ENCODE measurements at regions not wholly inside any gene's neighbourhood (a gene's known extent, or its start where the extent isn't known, plus 50 kb on each side); places are given as distances from the start of the nearest gene placed in this dataset.
"Not testable (repeated sequence)": the region's sequence is repeated elsewhere in the genome, so short reads cannot be mapped to it uniquely, and the experiment has no call there.

GRCh38 chrX:37904833-37905232 is 57.5 kb upstream of the DYNLT3 start:
- no peak for DNase-seq (ENCODE audit: low read depth)

- DNase-seq (ENCODE audit: low read depth) = no peak
These were observed 58.2 kb upstream of the DYNLT3 start for GRCh38 chrX:37905436-37906147.

- DNase-seq (ENCODE audit: low read depth) = no peak
These were observed 59.0 kb upstream of the DYNLT3 start for GRCh38 chrX:37906357-37906756.

DNA sequence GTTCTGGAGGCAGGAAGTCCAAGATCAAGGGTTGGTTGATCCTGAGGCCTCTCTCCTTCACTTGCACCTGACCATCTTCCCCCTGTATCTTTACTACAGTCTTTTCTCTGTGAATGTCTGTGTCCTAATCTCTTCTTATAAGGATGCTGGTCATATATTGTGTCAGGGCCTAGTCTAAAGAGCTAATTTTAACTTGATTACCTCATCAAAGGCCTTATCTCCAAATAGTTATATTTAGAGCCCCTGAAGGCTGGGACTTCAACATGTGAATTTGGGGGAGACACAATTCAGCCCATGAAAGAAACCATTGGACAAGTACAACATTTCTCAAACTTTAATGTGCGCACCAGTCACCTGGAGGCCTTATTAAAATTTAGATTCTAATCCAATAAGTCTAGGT is 62.8 kb upstream of the DYNLT3 start:
- DNase-seq (ENCODE audit: low read depth) = no peak

DNA sequence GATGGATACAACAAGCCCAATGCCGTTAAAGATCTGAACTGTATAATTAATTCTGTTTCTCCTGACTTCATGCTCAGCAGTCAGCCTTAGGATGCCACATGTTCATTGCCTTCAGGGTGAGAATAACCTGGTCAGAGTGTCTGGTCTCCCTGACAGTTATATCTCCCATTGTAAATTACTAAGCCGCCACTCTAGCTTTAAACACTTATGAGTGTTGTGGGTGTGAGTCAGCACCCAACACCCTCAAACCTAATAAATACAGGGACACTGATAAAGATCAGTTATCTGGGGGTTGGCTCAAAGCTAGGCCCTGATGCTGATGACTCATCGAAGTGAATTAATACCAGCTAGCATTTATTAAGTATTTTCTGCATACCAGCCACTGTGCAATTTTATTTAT is 64.9 kb upstream of the DYNLT3 start:
- no peak for DNase-seq (ENCODE audit: low read depth)

DNA sequence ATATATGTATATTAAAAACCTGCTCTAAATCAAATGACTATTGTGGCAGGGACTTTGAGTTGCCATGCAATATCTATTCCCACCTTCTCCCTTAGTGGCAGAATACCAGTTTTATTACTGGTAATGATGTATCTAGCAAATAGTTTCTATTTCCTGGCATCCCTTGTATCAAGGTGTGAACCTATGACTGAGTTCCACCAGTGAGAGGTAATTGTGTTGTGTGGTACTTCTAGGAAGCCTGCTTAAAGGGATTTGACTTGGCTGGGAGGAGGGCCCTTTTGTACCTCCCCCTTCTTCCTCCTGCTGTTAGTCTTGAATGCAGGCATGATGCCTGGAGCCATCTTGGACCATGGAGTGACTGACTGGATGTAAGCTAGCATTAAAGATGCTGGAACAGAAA is 65.4 kb upstream of the DYNLT3 start:
- DNase-seq (ENCODE audit: low read depth) = no peak

DNA sequence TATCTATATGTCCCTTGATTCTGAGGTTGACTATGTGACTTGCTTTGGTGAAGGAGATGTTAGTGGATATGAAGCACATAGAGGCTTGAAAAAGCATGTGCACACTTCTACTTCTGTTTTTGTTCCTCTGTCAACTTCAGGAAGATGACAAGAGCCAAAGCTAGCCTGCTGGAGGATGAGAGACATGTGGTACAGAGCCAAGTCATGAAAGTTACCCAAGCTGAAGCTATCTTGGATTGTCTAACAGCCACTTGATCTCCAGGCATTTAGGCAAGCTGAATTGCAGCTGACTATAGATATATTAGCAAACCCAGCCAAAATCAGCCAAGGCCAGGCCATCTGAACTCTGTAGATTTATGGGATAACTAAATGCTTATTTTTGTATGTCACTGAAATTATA is 70.8 kb upstream of the DYNLT3 start:
- no peak for DNase-seq (ENCODE audit: low read depth)

DNA sequence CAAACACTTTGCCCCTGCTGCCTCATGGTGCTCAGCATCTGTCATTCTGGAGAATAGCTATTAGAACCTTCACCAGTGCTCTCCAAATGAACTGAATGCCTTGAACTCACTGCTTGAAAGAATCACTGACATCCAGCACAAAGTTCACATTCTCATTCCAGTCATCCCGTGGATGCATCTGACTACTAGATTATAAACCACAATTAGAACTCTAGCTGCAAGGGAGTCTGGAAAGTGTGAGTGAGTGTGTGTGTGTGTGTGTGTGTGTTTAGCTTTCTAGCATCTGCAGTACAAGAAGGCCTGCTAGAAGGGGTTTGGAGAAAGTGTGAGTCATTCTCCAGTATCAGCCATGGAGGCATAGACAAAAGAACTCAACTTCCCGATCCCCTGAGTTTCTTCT is 71.3 kb upstream of the DYNLT3 start:
- DNase-seq (ENCODE audit: low read depth) = no peak

GRCh38 chrX:37921758-37922157 is 74.4 kb upstream of the DYNLT3 start:
- DNase-seq (ENCODE audit: low read depth) = peak; percentile 19

GRCh38 chrX:37922928-37923327 is 75.6 kb upstream of the DYNLT3 start:
- no peak for DNase-seq (ENCODE audit: low read depth)

DNA sequence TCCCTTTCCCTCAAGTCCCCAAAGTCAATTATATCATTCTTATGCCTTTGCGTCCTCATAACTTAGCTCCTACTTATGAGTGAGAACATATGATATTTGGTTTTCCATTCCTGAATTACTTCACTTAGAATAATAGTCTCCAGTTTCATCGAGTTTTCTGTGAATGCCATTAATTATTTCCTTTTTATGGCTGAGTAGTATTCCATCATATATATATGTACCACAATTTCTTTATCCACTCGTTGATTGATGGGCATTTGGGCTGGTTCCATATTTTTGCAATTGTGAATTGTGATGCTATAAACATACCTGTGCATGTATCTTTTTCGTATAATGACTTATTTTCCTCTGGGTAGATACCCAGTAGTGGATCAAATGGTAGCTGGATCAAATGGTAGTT is 78.4 kb upstream of the DYNLT3 start:
- not testable (repeated sequence) for DNase-seq (ENCODE audit: low read depth)

- DNase-seq (ENCODE audit: low read depth) = peak; percentile 15
These were observed 79.3 kb upstream of the DYNLT3 start for GRCh38 chrX:37926700-37927099.

GRCh38 chrX:37942170-37942569 is 64.2 kb upstream of the SYTL5 start:
- DNase-seq (ENCODE audit: low read depth) = no peak

DNA sequence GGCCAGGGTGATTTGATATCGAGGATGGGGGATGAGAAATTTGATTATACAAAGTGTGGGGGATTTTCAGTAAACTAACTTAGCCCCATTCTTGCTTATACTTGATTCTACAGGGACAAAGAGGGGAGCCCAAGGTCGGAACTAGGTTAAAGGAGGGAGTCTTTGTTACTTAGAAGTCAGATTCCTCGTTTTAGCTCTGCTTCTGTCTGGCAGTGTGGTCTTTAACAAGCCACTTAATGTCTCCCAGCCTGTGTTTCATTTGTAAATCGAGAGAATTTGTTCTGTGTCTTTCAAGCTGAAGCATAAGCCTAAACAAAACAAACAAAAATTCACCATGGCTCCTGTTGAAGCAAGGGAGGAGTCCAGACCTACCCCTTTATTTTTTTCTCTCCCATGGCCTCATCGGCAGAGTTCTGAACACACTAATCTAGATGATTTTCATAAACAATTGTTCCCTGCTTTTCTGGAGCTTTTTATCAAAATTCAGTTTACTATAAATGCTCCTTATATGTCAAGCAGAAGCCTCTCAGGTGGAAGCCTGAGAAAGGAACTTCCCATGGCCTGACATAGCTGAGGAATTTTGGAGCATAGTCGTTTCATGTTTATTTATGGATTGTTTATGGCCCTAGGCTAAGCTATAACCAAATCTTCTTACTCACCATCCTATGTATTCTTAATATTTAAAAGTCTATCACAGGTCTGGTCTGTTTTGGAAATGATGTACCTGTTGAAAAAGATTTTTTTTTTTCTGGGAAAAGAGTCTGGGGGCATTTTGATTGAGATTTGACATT is 62.6 kb upstream of the SYTL5 start:
- DNase-seq (ENCODE audit: low read depth) = no peak

GRCh38 chrX:37946197-37946596 is 60.2 kb upstream of the SYTL5 start:
- no peak for DNase-seq (ENCODE audit: low read depth)

DNA sequence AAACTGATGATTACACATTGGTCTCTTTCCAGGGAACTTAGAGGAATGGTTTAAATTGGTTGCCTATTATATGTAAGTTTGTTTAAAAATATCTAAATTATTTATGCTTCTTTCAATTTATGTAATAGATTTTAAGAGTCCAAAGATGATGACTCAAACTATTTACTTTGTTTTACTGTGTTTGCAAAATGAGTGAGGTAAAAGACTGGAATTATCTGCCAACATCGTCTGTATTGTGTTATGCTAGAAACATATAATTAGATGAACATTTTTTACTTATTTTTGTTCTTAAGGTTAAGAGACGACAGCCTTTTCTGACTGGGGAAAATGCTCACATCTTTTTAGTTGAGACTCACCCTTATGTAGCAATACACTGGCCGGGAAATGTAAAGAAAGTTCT is 51.1 kb upstream of the SYTL5 start:
- DNase-seq (ENCODE audit: low read depth) = no peak

DNA sequence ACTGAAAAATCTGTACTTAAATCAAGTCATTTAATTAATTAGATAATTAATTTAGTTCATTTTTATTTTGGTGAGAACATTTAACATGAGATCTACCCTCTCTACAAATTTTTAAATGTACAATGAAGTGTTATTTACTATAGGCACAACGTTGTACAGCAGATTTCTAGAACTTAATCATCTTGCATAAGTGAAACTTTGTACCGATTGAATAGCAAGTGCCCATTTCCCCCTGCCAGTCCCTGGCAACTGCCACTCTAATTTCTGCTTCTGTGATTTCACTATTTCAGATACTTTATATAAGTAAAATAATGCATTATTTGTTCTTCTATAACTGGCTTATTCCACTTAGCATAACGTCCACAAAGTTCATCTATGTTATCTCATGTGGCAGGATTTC is 50.1 kb upstream of the SYTL5 start:
- DNase-seq (ENCODE audit: low read depth) = no peak

All from GM04504 (cell line).